KOPT-K1 (cell line): ENCODE measurements at regions not wholly inside any gene's neighbourhood (a gene's known extent, or its start where the extent isn't known, plus 50 kb on each side); places are given as distances from the start of the nearest gene placed in this dataset.

Experiments used
- H3K27ac ChIP-seq: fragments of 200-600 bp; sonication (generic); 2 replicates; pipeline ENCODE4 v1.5.1; 2016; ENCODE audit warnings: antibody characterized with exemption, mild to moderate bottlenecking, low read depth, low read length; ENCODE audit not compliant: poor library complexity, severe bottlenecking
- H3K36me3 ChIP-seq: fragments of 200-600 bp; sonication (generic); 2 replicates; pipeline ENCODE4 v1.5.1; 2017; ENCODE audit warnings: antibody characterized with exemption, mild to moderate bottlenecking, low read length, moderate library complexity; ENCODE audit not compliant: insufficient read depth
- H3K9me3 ChIP-seq: fragments of 200-600 bp; sonication (generic); 2 replicates; pipeline ENCODE4 v1.5.1; 2017; ENCODE audit warnings: antibody characterized with exemption, low read length, mild to moderate bottlenecking; ENCODE audit not compliant: insufficient read depth, poor library complexity, severe bottlenecking

DNA sequence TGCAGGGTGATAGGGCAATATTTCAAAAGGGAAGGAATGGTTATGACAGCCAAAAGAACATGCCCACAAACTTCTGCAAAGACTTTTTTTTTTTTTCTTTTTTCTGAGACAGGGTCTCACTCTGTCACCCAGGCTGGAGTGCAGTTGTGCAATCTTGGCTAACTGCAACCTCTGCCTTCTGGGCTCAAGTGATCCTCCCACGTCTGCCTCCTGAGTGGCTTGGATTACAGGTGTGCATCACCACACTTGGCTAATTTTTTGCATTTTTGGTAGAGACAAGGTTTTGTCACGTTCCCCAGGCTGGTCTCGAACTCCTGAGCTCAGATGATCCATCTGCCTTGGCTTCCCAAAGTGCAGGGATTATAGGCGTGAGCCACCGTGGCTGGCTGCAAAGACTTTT is 117.6 kb upstream of the ADGRF1 start:
- Histone ChIP-seq H3K9me3 (no peaks in the 10 kb centered on the region), H3K27ac (no peak overlapping the region), H3K36me3 (no peaks in the 10 kb centered on the region)

DNA sequence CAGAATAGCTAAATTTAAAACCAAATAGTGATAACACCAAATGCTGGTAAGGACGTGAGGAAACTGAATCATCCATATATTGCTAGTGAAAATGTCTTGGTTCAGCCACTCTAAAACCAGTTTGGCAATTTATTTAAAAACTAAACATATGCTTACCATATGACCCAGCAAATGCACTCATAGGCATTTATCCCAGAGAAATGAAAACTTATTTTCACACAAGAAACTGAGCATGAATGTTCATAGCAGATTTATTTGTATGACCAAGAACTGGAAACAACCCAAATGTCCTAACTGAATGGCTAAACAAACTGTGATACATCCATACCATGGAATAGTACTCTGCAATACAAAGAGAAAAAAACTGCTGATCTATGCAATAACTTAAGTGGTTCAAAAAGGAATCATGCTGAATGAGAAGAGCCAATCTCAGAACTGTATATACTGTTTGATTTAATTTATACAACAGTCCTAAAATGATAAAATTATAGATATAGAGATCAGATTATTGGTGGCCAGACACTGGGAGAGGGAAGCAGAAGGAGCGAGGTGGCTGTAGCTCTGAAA is 115.6 kb upstream of the ADGRF1 start:
- Histone ChIP-seq H3K36me3 (no peaks in the 10 kb centered on the region), H3K9me3 (no peaks in the 10 kb centered on the region), H3K27ac (no peak overlapping the region)

DNA sequence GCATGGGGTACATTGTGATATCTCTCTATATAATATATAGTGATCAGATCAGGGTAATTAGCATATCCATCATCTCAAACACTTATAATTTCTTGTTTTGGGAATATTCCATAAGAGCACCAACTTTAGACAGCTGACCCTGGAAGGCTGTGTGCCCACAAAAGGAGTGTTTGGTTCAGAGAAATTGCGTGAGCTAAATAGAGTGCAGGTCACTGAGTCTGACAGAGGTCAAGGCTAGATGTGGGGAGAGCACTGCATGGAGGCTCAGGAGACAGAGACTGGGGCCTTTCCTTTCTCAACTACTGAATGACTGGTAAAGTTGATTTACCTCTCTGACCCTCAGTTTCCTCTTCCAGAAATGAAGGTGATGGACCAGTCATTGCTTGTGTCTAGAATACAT is 114.9 kb upstream of the ADGRF1 start:
- H3K27ac ChIP-seq = no peak overlapping the region
- H3K36me3 ChIP-seq = no peaks in the 10 kb centered on the region
- H3K9me3 ChIP-seq = no peaks in the 10 kb centered on the region

DNA sequence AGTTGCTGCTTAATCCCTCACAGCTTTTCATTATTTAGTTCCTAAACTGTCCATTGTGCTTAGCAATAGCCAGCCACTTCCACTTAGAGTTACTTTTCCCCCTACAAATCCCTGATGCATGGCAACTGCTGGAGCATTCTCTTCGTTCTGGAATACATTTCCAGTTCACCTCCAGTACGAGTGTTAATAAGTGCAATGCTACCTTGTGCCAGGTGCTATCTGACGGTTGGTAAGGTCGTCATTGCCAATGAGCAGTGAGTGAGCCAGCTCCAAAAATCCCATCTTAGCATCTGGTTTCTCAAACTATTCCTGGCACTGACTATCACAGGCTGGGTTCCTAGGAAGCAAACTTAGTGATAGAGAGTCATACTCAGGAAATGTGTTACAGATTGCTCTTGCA is 114.1 kb upstream of the ADGRF1 start:
- H3K9me3 ChIP-seq = no peaks in the 10 kb centered on the region
- H3K36me3 ChIP-seq = no peaks in the 10 kb centered on the region
- no peak overlapping the region for H3K27ac ChIP-seq

DNA sequence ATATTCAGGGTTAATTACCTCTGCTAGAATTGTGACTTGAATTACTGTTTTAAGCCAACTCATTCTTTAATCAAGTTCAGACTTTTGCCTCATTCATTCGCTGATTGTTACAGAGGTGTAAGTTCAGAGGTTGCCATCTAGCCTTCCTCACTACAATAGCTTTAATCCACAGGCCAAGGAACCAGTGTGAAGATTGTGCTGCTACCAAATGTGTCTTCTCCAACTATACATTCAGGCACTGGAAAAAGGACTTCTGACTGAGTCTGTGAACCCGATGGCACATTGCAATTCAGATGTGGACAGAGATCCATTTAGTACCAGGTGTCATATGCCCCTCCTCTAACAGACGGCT is 111.2 kb upstream of the ADGRF1 start:
- H3K9me3 ChIP-seq = no peaks in the 10 kb centered on the region
- no peaks in the 10 kb centered on the region for H3K36me3 ChIP-seq
- no peak overlapping the region for H3K27ac ChIP-seq

DNA sequence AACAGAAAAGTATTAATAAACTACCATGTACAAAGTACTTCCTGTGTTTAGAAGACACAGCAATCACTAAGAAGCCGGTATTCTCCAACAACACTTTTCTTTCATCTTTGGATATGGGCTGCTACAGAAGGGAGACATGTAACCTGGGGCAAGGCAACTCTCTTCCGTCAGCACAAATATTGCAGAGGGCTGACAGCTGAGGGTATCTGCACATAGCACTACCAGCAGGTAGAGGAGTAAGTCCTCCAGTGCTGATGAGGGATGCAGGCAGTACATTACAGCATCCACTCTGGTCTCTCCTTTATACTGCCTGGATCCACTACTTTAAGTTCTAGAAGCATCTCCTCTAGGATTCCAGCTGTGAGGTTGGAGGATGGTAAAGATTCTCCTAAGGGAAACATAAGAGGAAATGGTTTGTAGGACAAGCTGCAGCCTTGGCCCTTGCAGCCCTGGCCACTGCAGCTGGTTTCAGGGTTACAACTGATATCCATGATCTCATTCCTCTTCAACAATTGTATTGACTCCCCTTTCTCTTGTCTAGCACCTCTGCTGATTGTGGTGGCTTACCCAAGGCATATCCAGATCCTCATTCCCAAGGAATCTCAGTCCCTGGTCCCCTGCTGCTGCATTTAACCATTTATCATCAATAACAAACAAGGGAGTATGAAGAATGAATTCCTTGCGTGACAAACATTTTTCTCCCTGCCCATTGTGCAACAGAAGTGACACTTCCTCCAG is 110.7 kb upstream of the ADGRF1 start:
- no peaks in the 10 kb centered on the region for H3K9me3 ChIP-seq

DNA sequence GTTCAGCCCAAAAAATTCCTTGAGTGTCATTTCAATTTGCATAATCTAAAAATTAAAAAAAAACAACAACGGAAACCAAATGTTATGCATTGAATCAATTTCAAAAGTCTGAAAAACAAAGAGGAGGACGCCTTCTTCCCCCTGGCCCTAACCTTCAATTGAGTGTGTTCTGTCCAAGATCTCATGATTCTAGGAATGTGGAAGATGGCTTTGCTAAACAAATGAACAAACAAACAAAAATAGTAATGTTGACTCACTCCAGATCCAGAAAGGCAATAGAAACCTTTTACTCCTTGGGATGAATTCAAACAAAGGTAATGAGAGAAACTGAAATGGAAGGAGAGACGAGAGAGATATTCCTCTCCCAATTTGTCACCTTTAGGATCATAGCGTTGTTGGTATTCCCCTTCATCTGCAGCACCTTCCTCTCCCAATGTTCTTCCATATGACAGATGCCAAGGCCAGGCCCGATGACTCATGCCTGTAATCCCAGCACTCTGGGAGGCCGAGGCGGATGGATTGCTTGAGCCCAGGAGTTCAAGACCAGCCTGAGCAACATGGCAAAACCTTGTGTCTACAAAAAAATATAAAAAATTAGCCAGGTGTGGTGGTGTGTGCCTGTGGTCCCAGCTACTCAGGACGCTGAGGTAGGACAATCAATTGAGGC is 109.2 kb upstream of the ADGRF1 start:
- no peaks in the 10 kb centered on the region for H3K9me3 ChIP-seq
- H3K36me3 ChIP-seq = no peaks in the 10 kb centered on the region
- H3K27ac ChIP-seq = no peak overlapping the region

More for the DNA sequence above, 110.7 kb upstream of the ADGRF1 start:
- H3K36me3 ChIP-seq = no peaks in the 10 kb centered on the region
- no peak overlapping the region for H3K27ac ChIP-seq

DNA sequence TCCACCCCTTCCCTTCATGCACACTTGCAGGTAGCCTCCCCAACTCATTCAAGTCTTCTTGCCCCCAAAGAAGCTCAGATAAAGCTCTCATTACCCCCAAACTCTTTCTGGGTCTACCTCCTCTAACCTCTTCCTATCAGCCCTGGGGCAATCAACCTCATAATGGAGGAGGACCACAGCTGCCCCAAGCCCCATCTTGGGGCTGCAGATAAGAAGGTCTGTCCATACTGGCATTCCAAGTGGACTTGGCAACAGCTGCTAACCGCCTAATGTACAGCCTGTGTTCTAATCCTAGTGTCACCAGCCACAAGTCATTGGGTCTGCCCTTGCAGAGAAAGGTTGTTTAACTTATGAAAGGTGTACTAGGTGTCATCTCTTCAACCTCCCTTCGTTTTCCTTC is 107.4 kb upstream of the ADGRF1 start:
- no peaks in the 10 kb centered on the region for H3K9me3 ChIP-seq
- H3K27ac ChIP-seq = no peak overlapping the region
- no peaks in the 10 kb centered on the region for H3K36me3 ChIP-seq

DNA sequence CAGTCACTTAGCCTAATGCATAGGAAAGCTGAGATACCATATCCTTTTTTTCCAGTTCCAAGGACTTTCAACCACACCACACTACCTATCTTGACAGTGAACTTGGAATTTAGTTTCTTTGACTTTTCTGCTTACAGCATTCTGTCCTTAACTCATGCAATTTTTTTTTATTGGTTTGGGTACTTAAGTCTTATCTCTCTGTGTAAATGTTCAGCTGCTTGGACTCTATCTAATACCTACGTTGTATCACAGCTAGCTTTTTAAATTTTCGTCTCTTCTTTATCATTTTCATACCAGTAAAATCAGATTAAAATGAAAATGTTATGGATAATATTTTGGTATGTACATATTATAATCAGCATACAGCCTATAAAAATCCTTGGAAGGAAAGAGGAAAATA is 106.9 kb upstream of the ADGRF1 start:
- Histone ChIP-seq H3K27ac (no peak overlapping the region), H3K36me3 (no peaks in the 10 kb centered on the region), H3K9me3 (no peaks in the 10 kb centered on the region)

DNA sequence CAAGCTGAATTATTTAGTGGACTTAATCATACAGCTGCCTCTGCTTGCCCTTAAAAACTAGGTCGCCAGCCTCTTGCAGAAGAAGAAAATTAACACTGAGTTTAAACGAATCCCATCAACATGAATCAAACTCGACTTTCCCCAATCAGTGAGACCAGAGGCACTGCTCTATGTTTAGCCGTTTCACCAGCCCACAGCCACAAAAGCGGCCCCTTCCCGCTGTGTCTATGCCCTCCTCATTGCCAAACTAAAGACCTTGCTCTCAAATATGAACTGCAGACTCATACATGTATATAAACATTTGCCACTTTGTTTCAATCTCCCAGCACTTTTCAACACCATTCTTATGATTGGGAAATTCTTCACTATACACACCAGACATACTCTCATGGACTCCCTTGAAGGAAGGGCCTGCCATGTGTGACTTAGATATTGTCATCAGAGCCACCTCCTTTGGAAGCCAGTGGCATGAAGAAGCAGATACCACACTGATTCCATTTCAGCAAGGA is 105.8 kb upstream of the ADGRF1 start:
- H3K9me3 ChIP-seq = peaks cover 3% of the 10 kb centered on the region
- H3K27ac ChIP-seq = no peak overlapping the region

DNA sequence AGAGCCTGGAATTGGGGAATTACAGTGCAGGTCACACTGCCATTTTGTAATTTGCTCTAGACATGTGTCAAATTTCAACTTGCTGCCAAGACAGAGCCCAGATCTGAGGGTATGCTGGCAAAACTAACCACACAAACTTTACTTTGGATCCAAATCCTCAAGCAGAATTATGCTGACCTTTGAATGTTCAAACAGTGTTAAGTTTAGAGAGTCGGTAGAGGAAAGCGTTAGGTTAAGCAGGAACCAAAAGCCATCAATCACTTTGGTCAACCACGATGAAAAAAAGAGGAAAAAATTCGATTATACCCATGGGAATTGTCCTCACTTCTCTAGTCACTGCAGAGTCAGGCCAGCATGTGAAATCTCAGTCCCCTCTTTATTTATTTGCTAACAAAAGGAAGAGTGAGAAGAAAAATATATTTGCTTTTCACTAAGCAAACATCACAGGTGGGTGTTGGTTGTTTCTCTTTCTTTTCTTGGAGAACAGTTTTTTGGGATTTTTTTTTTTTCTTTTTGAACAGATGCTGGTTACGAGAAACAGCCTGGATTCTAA is 105.1 kb upstream of the ADGRF1 start:
- Histone ChIP-seq H3K9me3 (peaks cover 9% of the 10 kb centered on the region), H3K36me3 (no peaks in the 10 kb centered on the region), H3K27ac (no peak overlapping the region)

More for the DNA sequence above, 105.8 kb upstream of the ADGRF1 start:
- no peaks in the 10 kb centered on the region for H3K36me3 ChIP-seq

DNA sequence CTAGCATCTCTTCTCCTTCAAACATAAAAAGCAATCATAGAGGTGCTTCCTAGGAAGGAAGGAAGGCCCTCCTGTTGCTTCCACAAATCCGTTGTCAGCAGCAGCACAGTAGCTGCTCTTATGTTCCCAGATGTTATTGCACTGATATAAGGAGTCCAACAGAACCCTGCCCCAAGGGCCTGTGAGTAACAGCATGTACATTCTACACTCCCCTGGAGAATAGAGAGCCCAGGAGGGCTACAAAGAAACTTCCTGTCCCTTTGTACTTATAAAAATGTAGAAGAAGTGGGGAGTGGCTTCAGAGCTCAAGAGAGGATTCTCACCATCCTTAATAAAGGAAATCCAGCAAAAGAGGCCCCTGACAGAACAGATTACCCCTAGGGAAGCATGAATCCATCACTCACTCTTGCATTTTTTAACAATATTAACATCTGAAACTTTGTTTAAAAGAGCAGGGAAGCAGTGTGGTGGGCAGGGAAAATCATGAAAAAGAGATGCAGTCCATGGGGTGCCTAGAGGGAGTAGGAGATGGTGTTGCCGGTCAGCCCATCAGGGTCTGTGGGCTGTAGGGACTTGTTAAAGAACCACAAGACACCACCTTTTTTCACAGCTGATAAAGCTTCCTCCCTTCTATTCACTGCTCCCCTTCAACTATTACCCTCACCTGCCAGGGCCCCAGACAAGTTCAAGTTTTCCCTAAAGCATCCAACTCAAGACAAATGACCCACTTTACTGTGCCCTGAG is 104.5 kb upstream of the ADGRF1 start:
- Histone ChIP-seq H3K27ac (no peak overlapping the region), H3K9me3 (peaks cover 9% of the 10 kb centered on the region), H3K36me3 (no peaks in the 10 kb centered on the region)

DNA sequence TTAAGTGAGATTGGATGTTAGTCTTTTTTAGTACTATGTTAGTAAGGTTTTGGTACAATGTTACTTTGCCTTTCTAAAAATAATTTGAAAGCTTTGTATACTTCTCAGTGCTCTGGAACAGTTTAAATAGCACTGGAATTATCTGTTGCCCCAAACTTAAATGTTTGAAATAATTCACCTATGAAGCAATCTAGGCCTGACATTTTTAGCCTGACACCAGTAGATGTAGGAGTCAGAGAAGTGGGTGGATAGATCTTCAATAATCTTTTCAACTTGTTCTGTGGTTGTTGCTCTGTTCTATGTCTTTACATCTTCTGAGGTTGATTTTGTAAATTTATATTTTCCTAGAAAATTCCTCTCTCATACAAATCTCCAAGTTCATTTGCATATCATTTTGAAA is 103.1 kb upstream of the ADGRF1 start:
- Histone ChIP-seq H3K27ac (no peak overlapping the region), H3K36me3 (no peaks in the 10 kb centered on the region), H3K9me3 (peaks cover 9% of the 10 kb centered on the region)

DNA sequence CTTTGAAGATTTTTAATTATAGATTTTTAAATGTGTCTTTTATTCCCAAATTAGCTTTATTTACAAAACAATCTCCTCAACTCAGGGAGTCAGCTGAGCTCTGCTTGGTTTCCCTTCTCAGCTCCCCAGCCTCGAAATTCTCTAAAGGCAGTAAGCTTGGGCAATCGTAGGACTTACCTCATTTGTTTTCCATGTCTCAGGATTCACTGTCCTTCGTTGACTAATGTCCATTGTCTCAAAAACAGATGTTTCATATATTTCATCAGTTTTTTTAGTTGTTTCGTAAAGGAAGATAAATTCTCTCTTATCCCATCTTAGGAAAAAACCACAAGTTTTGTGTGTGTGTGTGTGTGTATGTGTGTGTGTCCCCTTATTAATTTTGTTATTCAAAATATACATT is 102.2 kb upstream of the ADGRF1 start:
- no peak overlapping the region for H3K27ac ChIP-seq
- no peaks in the 10 kb centered on the region for H3K36me3 ChIP-seq
- H3K9me3 ChIP-seq = peaks cover 9% of the 10 kb centered on the region

DNA sequence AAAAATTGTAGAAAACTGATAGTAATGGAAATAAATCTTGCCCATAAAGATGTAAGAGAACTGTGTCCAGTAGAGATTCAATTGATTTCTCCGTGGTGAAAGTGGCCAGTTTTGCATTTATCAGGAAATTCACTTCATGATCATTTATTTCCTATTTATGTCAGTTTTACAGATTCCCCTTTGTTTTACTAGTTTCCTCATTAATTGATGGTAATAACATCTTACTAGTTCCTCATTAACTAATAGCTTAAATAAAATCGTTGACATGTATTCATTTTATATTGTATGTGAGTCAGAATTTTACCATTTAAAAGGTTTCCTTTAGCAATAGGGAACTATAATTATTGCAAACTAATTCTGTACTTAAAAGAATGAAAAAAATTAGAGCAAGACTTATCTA is 99.8 kb upstream of the ADGRF1 start:
- peaks cover 9% of the 10 kb centered on the region for H3K9me3 ChIP-seq
- no peaks in the 10 kb centered on the region for H3K36me3 ChIP-seq

More for the DNA sequence above, 99.8 kb upstream of the ADGRF1 start:
- H3K27ac ChIP-seq = no peak overlapping the region
